ENCODE measurements at regions not wholly inside any gene's neighbourhood (a gene's known extent, or its start where the extent isn't known, plus 50 kb on each side); places are given as distances from the start of the nearest gene placed in this dataset.

DNA sequence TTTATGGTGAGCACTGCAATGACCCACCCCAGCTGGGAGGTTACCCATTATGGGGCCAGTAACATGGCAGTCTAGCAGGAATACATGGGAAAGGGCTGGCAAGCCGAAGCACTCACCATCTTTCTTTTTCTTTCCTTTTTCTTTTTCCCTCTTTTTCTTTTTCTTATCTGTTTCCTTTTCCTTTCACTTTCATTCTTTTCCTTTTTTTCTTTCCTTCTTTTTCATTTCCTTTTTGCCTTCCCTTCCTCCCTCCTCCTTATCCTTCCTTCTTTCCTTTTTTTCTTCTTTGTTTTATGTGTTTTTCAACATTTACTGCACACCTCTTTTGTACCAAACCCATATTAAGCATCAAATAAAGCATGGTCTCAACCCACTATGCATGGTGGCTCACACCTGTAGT lies 501.1 kb downstream of the MED13L start:
- no peaks in the 10 kb centered on the region for H3K36me3 ChIP-seq (ENCODE audit: control insufficient read depth, insufficient read depth, low read length)
- TF ChIP-seq, protein P1, sequence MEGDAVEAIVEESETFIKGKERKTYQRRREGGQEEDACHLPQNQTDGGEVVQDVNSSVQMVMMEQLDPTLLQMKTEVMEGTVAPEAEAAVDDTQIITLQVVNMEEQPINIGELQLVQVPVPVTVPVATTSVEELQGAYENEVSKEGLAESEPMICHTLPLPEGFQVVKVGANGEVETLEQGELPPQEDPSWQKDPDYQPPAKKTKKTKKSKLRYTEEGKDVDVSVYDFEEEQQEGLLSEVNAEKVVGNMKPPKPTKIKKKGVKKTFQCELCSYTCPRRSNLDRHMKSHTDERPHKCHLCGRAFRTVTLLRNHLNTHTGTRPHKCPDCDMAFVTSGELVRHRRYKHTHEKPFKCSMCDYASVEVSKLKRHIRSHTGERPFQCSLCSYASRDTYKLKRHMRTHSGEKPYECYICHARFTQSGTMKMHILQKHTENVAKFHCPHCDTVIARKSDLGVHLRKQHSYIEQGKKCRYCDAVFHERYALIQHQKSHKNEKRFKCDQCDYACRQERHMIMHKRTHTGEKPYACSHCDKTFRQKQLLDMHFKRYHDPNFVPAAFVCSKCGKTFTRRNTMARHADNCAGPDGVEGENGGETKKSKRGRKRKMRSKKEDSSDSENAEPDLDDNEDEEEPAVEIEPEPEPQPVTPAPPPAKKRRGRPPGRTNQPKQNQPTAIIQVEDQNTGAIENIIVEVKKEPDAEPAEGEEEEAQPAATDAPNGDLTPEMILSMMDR (IDR thresholded peaks at IDR 0.05; ENCODE audit: insufficient read depth, low read length, poor library complexity, severe bottlenecking) = no peak
- no peak for DNase-seq (ENCODE audit: low read depth)
- H3K27me3 ChIP-seq (ENCODE audit: control insufficient read depth, insufficient read depth, low read length) = no peaks in the 10 kb centered on the region
- H3K4me3 ChIP-seq (ENCODE audit: low read depth, low read length) = no peak overlapping the region

DNA sequence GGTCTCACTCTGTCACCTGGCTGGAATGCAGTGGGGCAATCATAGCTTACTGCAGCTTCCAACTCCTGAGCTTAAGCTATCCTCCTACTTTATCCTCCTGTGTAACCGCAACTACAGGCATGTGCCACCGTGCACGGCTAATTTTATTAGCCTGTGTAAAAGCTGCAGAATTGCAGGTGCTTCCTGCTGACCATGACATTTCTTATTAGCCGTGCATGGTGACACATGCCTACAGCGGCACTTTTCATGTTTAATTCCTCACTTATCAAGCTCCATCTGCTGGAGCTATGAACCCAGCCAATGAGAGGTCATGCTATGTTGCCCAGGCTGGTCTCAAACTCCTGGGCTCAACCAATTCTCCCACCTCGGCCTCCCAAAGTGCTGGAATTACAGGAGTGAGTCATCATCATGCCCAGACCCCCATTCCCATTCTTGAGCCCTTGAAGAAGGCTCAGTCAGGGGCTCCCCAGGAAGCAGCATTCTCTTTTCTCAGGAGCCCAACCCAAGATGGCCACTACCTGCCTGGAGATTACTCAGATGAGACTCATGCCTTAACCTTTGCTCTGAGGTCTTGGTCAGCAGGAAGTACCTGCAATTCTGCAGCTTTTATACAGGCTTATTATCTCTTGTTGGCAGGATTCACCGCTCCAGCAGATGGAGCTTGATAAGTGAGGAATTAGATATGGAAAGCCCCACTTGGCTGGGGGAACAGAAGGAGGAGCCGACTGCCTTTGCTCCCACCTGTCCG lies 503.2 kb downstream of the MED13L start:
- no peak for DNase-seq (ENCODE audit: low read depth)
- TF ChIP-seq, protein P1 (IDR thresholded peaks at IDR 0.05; ENCODE audit: insufficient read depth, low read length, poor library complexity, severe bottlenecking) = no peak
- Histone ChIP-seq H3K4me3 (ENCODE audit: low read depth, low read length) (no peak overlapping the region), H3K27me3 (ENCODE audit: control insufficient read depth, insufficient read depth, low read length) (no peaks in the 10 kb centered on the region), H3K36me3 (ENCODE audit: control insufficient read depth, insufficient read depth, low read length) (no peaks in the 10 kb centered on the region)

DNA sequence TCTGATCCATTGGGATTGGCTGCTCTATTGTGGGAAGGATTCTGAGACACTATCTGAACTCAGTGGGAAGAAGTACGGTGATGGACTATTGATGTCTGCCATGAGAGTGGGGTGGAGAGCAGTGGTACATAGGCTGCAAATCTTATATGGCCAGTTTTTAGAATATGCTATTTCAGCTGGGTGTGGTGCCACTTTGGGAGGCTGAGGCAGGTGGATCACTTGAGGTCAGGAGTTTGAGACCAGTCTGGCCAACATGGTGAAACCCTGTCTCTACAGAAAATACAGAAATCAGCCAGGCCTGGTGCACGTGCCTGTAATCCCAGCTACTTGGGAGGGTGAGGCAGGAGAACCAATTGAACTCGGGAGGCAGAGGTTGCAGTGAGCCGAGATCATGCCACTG lies 505.9 kb downstream of the MED13L start:
- no peak for DNase-seq (ENCODE audit: low read depth)
- no peaks in the 10 kb centered on the region for H3K27me3 ChIP-seq (ENCODE audit: control insufficient read depth, insufficient read depth, low read length)
- TF ChIP-seq, protein P1 (IDR thresholded peaks at IDR 0.05; ENCODE audit: insufficient read depth, low read length, poor library complexity, severe bottlenecking) = no peak

DNA sequence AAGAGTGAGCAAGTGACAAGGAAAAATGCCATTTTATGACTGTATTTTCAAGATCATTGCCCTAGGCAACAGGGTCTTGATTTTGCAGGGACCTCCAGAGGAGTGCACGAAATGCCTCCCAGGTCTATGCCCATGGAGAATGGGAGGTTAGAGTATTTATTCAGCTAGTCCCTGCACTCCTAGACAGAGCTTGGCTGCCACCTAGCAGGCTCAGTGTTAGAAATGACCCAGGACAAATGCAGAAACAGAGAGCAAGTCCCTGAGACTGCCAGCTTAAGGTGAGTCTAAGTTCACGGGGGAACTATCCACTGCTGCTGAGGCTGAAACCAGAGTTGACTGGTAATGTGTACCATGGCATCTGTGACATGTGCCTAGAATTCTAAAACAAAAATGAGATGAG lies 506.4 kb downstream of the MED13L start:
- TF ChIP-seq, protein P1 (IDR thresholded peaks at IDR 0.05; ENCODE audit: insufficient read depth, low read length, poor library complexity, severe bottlenecking) = no peak
- no peak overlapping the region for H3K4me3 ChIP-seq (ENCODE audit: low read depth, low read length)
- H3K27me3 ChIP-seq (ENCODE audit: control insufficient read depth, insufficient read depth, low read length) = no peaks in the 10 kb centered on the region
- H3K36me3 ChIP-seq (ENCODE audit: control insufficient read depth, insufficient read depth, low read length) = no peaks in the 10 kb centered on the region
- DNase-seq (ENCODE audit: low read depth) = no peak

More for the DNA sequence above, 505.9 kb downstream of the MED13L start:
- Histone ChIP-seq H3K36me3 (ENCODE audit: control insufficient read depth, insufficient read depth, low read length) (no peaks in the 10 kb centered on the region), H3K4me3 (ENCODE audit: low read depth, low read length) (no peak overlapping the region)

DNA sequence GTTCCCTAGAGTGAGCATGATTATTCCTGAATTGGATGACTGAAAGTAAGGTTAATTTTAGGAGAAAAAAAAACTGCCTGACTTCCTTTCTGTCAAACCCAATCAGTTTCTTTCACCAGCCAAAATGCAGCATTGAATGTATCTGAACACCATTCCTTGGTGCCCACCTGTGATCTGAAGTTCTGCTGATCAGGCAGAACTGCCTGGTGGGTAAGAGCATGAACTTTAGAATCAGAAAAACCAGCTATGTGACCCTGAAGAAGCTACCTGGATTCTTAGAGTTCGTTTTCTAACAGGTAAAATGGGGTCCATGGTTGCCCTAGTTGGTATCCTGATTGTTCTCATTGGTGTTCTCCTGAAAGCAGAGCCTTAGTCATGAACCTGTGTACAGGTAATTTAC lies 506.9 kb downstream of the MED13L start:
- Histone ChIP-seq H3K4me3 (ENCODE audit: low read depth, low read length) (no peak overlapping the region), H3K36me3 (ENCODE audit: control insufficient read depth, insufficient read depth, low read length) (no peaks in the 10 kb centered on the region), H3K27me3 (ENCODE audit: control insufficient read depth, insufficient read depth, low read length) (no peaks in the 10 kb centered on the region)
- DNase-seq (ENCODE audit: low read depth) = no peak
- TF ChIP-seq, protein P1 (IDR thresholded peaks at IDR 0.05; ENCODE audit: insufficient read depth, low read length, poor library complexity, severe bottlenecking) = no peak

DNA sequence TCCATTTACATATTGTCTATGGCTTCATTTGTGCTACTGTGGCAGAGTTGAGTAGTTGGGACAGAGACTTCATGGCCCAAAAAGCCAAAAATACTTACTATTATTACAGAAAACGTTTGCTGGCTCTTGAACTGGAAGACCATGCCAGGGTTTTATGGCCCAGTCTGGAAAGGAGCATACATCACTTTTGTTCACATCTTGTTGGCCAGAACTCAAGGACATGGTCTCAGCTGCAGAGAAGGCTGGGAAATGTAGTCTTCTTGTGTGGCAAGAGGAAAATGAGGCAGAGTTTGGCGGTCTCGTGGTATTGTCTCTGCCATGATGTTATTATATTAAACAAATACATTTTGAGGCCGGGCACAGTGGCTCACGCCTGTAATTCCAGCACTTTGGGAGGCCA lies 509.6 kb downstream of the MED13L start:
- no peak overlapping the region for H3K4me3 ChIP-seq (ENCODE audit: low read depth, low read length)
- no peaks in the 10 kb centered on the region for H3K27me3 ChIP-seq (ENCODE audit: control insufficient read depth, insufficient read depth, low read length)
- no peak for DNase-seq (ENCODE audit: low read depth)
- TF ChIP-seq, protein P1 (IDR thresholded peaks at IDR 0.05; ENCODE audit: insufficient read depth, low read length, poor library complexity, severe bottlenecking) = no peak
- no peaks in the 10 kb centered on the region for H3K36me3 ChIP-seq (ENCODE audit: control insufficient read depth, insufficient read depth, low read length)

Measured in kidney epithelial cell (primary cell).